GM19239 (cell line): ENCODE measurements at regions not wholly inside any gene's neighbourhood (a gene's known extent, or its start where the extent isn't known, plus 50 kb on each side); places are given as distances from the start of the nearest gene placed in this dataset.

Experiments
- DNase-seq: peaks from one replicate; pipeline ENCODE4 v3.0.0; 2011; ENCODE audit warnings: low spot score; ENCODE audit not compliant: insufficient read length
- FAIRE-seq: peaks from 2 replicates; lab custom pipeline; 2011; peaks lifted over from hg19 to GRCh38; lab: Jason Lieb, UNC

- no peak for DNase-seq
- FAIRE-seq, result no peak
Observed at GRCh38 chr1:81412954-81413353, 387.8 kb upstream of the ADGRL2 start.

- FAIRE-seq, result no peak
- no peak for DNase-seq
Observed at GRCh38 chr1:81410941-81411340, 389.8 kb upstream of the ADGRL2 start.

GRCh38 chr1:81410351-81410750 is 390.4 kb upstream of the ADGRL2 start:
- FAIRE-seq (no peak), DNase-seq (no peak)

- FAIRE-seq, result no peak
- DNase-seq, result no peak
Observed at GRCh38 chr1:81409780-81410274, 390.9 kb upstream of the ADGRL2 start.

GRCh38 chr1:81409262-81409661 is 391.5 kb upstream of the ADGRL2 start:
- DNase-seq (no peak), FAIRE-seq (no peak)

- DNase-seq, result no peak
- no peak for FAIRE-seq
Observed at GRCh38 chr1:81408419-81408818, 392.3 kb upstream of the ADGRL2 start.

- FAIRE-seq (no peak), DNase-seq (no peak)
Observed at GRCh38 chr1:81407000-81407821, 393.5 kb upstream of the ADGRL2 start.

- no peak for FAIRE-seq
- DNase-seq, result no peak
Observed at GRCh38 chr1:81406292-81406999, 394.3 kb upstream of the ADGRL2 start.

- no peak for FAIRE-seq
- DNase-seq, result no peak
Observed at GRCh38 chr1:81398041-81398440, 402.7 kb upstream of the ADGRL2 start.

- DNase-seq, result no peak
- FAIRE-seq, result no peak
Observed at GRCh38 chr1:81392526-81393226, 408.1 kb upstream of the ADGRL2 start.

- no peak for FAIRE-seq
- DNase-seq, result no peak
Observed at GRCh38 chr1:81391125-81391828, 409.5 kb upstream of the ADGRL2 start.

GRCh38 chr1:81388435-81388834 is 412.3 kb upstream of the ADGRL2 start:
- FAIRE-seq, result no peak

GRCh38 chr1:81387446-81387845 is 413.3 kb upstream of the ADGRL2 start:
- FAIRE-seq (no peak), DNase-seq (no peak)

More at GRCh38 chr1:81388435-81388834, 412.3 kb upstream of the ADGRL2 start:
- DNase-seq, result no peak

GRCh38 chr1:81382561-81382960 is 418.2 kb upstream of the ADGRL2 start:
- FAIRE-seq (no peak), DNase-seq (no peak)

- no peak for DNase-seq
- no peak for FAIRE-seq
Observed at GRCh38 chr1:81381881-81382280, 418.9 kb upstream of the ADGRL2 start.

GRCh38 chr1:81380436-81380835 is 420.3 kb upstream of the ADGRL2 start:
- no peak for DNase-seq
- FAIRE-seq, result no peak

GRCh38 chr1:81379430-81379829 is 421.3 kb upstream of the ADGRL2 start:
- DNase-seq (no peak), FAIRE-seq (no peak)

- FAIRE-seq (no peak), DNase-seq (no peak)
Observed at GRCh38 chr1:81377406-81377805, 423.3 kb upstream of the ADGRL2 start.

- no peak for FAIRE-seq
Observed at GRCh38 chr1:81375884-81376548, 424.7 kb upstream of the ADGRL2 start.

GRCh38 chr1:81374481-81374880 is 426.3 kb upstream of the ADGRL2 start:
- DNase-seq (no peak), FAIRE-seq (no peak)

More at GRCh38 chr1:81375884-81376548, 424.7 kb upstream of the ADGRL2 start:
- no peak for DNase-seq
